Neural cell (in vitro differentiated cells): ENCODE measurements at regions not wholly inside any gene's neighbourhood (a gene's known extent, or its start where the extent isn't known, plus 50 kb on each side); places are given as distances from the start of the nearest gene placed in this dataset.

ENCODE experiments used
- H2AFZ ChIP-seq: fragments of 200-600, 300-800 bp; sonication (generic), shearing (Covaris generic); 2 replicates; pipeline ENCODE4 v1.6.0; 2014; ENCODE audit warnings: low read depth, mild to moderate bottlenecking, antibody characterized with exemption, low read length, moderate library complexity
- H3F3A ChIP-seq: fragments of 200-600 bp; shearing (Covaris generic); 2 replicates; pipeline ENCODE4 v1.6.1; 2016; ENCODE audit warnings: mild to moderate bottlenecking, moderate library complexity, mixed read lengths, antibody characterized with exemption, low read length; ENCODE audit not compliant: insufficient read depth, poor library complexity, severe bottlenecking
- H3K27ac ChIP-seq: fragments of 200-600, 300-800 bp; sonication (generic), shearing (Covaris generic); 2 replicates; pipeline ENCODE4 v1.5.1; 2014; ENCODE audit warnings: mild to moderate bottlenecking, low read length, moderate library complexity
- H3K27me3 ChIP-seq: fragments of 300-800, 200-600 bp; sonication (generic), shearing (Covaris generic); 2 replicates; pipeline ENCODE4 v1.6.0; 2014; ENCODE audit warnings: mild to moderate bottlenecking, low read depth, low read length, moderate library complexity; ENCODE audit not compliant: insufficient read depth
- H3K36me3 ChIP-seq: fragments of 300-800, 200-600 bp; sonication (generic), shearing (Covaris generic); 2 replicates; pipeline ENCODE4 v1.5.1; 2014; ENCODE audit warnings: mild to moderate bottlenecking, antibody characterized with exemption, low read length, moderate library complexity; ENCODE audit not compliant: insufficient read depth
- H3K4me2 ChIP-seq: fragments of 300-800, 200-600 bp; sonication (generic), shearing (Covaris generic); 2 replicates; pipeline ENCODE4 v1.6.0; 2014; ENCODE audit warnings: mild to moderate bottlenecking, low read length
- H3K4me3 ChIP-seq: fragments of 300-800, 200-600 bp; sonication (generic), shearing (Covaris generic); 2 replicates; pipeline ENCODE4 v1.5.1; 2014; ENCODE audit warnings: mild to moderate bottlenecking, low read length, moderate library complexity
- H3K79me2 ChIP-seq: fragments of 200-600 bp; shearing (Covaris generic); replicated peaks from 2 replicates; pipeline ENCODE4 v1.6.0; 2014; ENCODE audit warnings: mild to moderate bottlenecking, low read length, moderate library complexity; ENCODE audit not compliant: insufficient read depth
- H3K9ac ChIP-seq: fragments of 300-800, 200-600 bp; sonication (generic), shearing (Covaris generic); 2 replicates; pipeline ENCODE4 v1.6.1; 2016; ENCODE audit warnings: mild to moderate bottlenecking, low read length, mixed read lengths
- H3K9me2 ChIP-seq: fragments of 200-600 bp; shearing (Covaris generic); 2 replicates; pipeline ENCODE4 v1.6.1; 2016; ENCODE audit warnings: mild to moderate bottlenecking, low read length, mixed read lengths; ENCODE audit not compliant: insufficient read depth
- H3K9me3 ChIP-seq: fragments of 200-600, 300-800 bp; sonication (generic), shearing (Covaris generic); 2 replicates; pipeline ENCODE4 v1.6.1; 2016; ENCODE audit warnings: mild to moderate bottlenecking, mixed run types, low read length, moderate library complexity, mixed read lengths
- H4K20me1 ChIP-seq: fragments of 200-600 bp; shearing (Covaris generic); 2 replicates; pipeline ENCODE4 v1.6.1; 2016; ENCODE audit warnings: mild to moderate bottlenecking, mixed run types; ENCODE audit not compliant: insufficient read depth
- CTCF ChIP-seq: fragments of 450-650 bp; IDR thresholded peaks from 2 replicates; pipeline ENCODE4 v1.5.1; 2014; ENCODE audit warnings: antibody characterized with exemption, mild to moderate bottlenecking, moderate library complexity; ENCODE audit not compliant: poor library complexity, severe bottlenecking
- EP300 ChIP-seq: fragments of 450-650 bp; conservative IDR thresholded peaks from 2 replicates; pipeline ENCODE4 v1.6.1; 2014; ENCODE audit warnings: antibody characterized with exemption, mild to moderate bottlenecking, moderate library complexity; ENCODE audit not compliant: poor library complexity, severe bottlenecking
- EZH2 ChIP-seq: fragments of 200-600, 300-800 bp; shearing (Covaris generic), sonication (generic); IDR thresholded peaks from 2 replicates; pipeline ENCODE4 v1.6.1; 2014; ENCODE audit warnings: antibody characterized with exemption, low read length, borderline replicate concordance, mild to moderate bottlenecking; ENCODE audit not compliant: insufficient read depth, poor library complexity, severe bottlenecking
- MXI1 ChIP-seq: fragments of 450-650 bp; conservative IDR thresholded peaks from 2 replicates; pipeline ENCODE4 v1.6.1; 2014; ENCODE audit warnings: antibody characterized with exemption, mild to moderate bottlenecking; ENCODE audit not compliant: poor library complexity, severe bottlenecking
- POLR2AphosphoS5 ChIP-seq: IDR thresholded peaks from 2 replicates; pipeline ENCODE4 v1.6.1; 2012
- RAD21 ChIP-seq: fragments of 450-650 bp; conservative IDR thresholded peaks from 2 replicates; pipeline ENCODE4 v1.6.1; 2014; ENCODE audit warnings: antibody characterized with exemption, mild to moderate bottlenecking, moderate library complexity
- REST ChIP-seq: IDR thresholded peaks from 2 replicates; pipeline ENCODE4 v1.6.1; 2012; ENCODE audit warnings: borderline replicate concordance
- SMC3 ChIP-seq: fragments of 450-650 bp; conservative IDR thresholded peaks from 2 replicates; pipeline ENCODE4 v1.6.1; 2014; ENCODE audit warnings: antibody characterized with exemption, mild to moderate bottlenecking, moderate library complexity; ENCODE audit not compliant: poor library complexity
- TAF1 ChIP-seq: IDR thresholded peaks from 2 replicates; pipeline ENCODE4 v1.6.1; 2012; ENCODE audit warnings: low read depth

- H3F3A ChIP-seq, result no peaks in the 10 kb centered on the region
- H3K27ac ChIP-seq, result no peak overlapping the region
- H3K9me2 ChIP-seq, result no peaks in the 10 kb centered on the region
- no peak overlapping the region for H3K4me2 ChIP-seq
- no peaks in the 10 kb centered on the region for H3K79me2 ChIP-seq
- H3K36me3 ChIP-seq, result no peaks in the 10 kb centered on the region
- H3K27me3 ChIP-seq, result no peaks in the 10 kb centered on the region
- no peak for TF ChIP-seq SMC3
- TF ChIP-seq MXI1, result no peak
- TF ChIP-seq CTCF, result no peak
- TF ChIP-seq EP300, result no peak
- TF ChIP-seq POLR2AphosphoS5, result no peak
- no peak for TF ChIP-seq RAD21
- TF ChIP-seq REST, result no peak
- no peak for TF ChIP-seq EZH2
- TF ChIP-seq TAF1, result no peak
- no peak overlapping the region for H3K4me3 ChIP-seq
- no peaks in the 10 kb centered on the region for H3K9me3 ChIP-seq
- H4K20me1 ChIP-seq, result no peaks in the 10 kb centered on the region
- no peak overlapping the region for H2AFZ ChIP-seq
- no peak overlapping the region for H3K9ac ChIP-seq
Measured at GRCh38 chr21:29450058-29450457, 151.3 kb downstream of the BACH1 start.

GRCh38 chr21:29453511-29453910, 154.8 kb downstream of the BACH1 start:
- Histone ChIP-seq H3K9ac (no peak overlapping the region), H4K20me1 (no peaks in the 10 kb centered on the region)
- TF ChIP-seq TAF1 (no peak), POLR2AphosphoS5 (no peak), CTCF (no peak), EZH2 (no peak), SMC3 (no peak), EP300 (no peak), REST (no peak)

More at GRCh38 chr21:29453511-29453910, 154.8 kb downstream of the BACH1 start:
- Histone ChIP-seq H3K4me3 (no peak overlapping the region), H3K9me3 (no peaks in the 10 kb centered on the region), H3K4me2 (no peak overlapping the region), H3K9me2 (no peaks in the 10 kb centered on the region), H3K27me3 (no peaks in the 10 kb centered on the region), H3K27ac (no peak overlapping the region), H3K79me2 (no peaks in the 10 kb centered on the region), H3K36me3 (no peaks in the 10 kb centered on the region), H2AFZ (no peak overlapping the region), H3F3A (no peaks in the 10 kb centered on the region)
